GM12892 (cell line): ENCODE measurements at regions not wholly inside any gene's neighbourhood (a gene's known extent, or its start where the extent isn't known, plus 50 kb on each side); places are given as distances from the start of the nearest gene placed in this dataset.

Experiments
- POLR2A ChIP-seq: IDR thresholded peaks from 2 replicates; pipeline ENCODE4 v1.6.1; 2011; ENCODE audit warnings: low read depth, low read length, control low read depth
- POLR2AphosphoS5 ChIP-seq: IDR thresholded peaks from 2 replicates; pipeline ENCODE4 v1.6.1; 2011; ENCODE audit warnings: low read depth, low read length, control low read depth
- TAF1 ChIP-seq: IDR thresholded peaks from 2 replicates; pipeline ENCODE4 v1.6.1; 2011; ENCODE audit warnings: low read depth, mild to moderate bottlenecking, control low read depth, low read length, borderline replicate concordance

DNA sequence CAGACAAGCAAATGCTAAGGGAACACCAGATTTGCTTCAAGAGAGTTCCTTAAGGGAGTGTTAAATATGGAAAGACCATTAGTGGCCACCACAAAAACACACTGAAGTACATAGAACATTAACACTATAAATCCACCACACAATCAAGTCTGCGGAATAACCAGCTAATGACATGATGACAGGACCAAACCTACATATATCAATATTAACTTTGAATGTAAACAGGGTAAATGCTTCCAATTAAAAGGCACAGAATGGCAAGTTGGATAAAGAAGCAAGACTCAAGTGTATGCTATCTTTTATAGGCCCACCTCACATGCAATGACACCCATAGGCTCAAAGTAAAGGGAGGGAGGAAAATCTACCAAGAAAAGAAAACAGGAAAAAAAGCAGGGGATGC, 291.3 kb downstream of the COG6 start:
- TF ChIP-seq TAF1 (no peak), POLR2A (no peak), POLR2AphosphoS5 (no peak)
